ENCODE measurements at regions not wholly inside any gene's neighbourhood (a gene's known extent, or its start where the extent isn't known, plus 50 kb on each side); places are given as distances from the start of the nearest gene placed in this dataset.

DNA sequence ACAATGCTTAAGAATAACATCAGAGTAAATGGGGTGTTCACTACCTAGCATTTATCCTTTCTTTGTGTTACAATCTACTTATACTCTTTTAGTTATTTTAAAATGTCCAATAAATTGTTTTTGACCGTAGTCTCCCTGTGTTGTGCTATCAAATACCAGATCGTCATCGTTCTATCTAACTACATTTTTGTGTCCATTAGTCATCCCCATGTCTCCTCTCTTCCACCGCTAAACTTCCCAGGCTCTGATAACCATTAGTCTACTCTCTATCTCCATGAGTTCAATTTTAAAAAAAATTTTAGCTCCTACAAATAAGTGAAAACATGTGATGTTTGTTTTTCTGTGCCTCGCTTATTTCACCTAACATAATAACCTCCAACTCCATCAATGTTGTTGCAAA, 381.9 kb downstream of the PRDM5 start:
- no peak for DNase-seq (ENCODE audit: low spot score)
- in situ Hi-C loops (cut with MboI; ENCODE audit: low pct_unique_long_range_greater_than_20kb, low sequenced_read_pairs, unreplicated experiment) = no loop called here
- TF ChIP-seq, protein P1, sequence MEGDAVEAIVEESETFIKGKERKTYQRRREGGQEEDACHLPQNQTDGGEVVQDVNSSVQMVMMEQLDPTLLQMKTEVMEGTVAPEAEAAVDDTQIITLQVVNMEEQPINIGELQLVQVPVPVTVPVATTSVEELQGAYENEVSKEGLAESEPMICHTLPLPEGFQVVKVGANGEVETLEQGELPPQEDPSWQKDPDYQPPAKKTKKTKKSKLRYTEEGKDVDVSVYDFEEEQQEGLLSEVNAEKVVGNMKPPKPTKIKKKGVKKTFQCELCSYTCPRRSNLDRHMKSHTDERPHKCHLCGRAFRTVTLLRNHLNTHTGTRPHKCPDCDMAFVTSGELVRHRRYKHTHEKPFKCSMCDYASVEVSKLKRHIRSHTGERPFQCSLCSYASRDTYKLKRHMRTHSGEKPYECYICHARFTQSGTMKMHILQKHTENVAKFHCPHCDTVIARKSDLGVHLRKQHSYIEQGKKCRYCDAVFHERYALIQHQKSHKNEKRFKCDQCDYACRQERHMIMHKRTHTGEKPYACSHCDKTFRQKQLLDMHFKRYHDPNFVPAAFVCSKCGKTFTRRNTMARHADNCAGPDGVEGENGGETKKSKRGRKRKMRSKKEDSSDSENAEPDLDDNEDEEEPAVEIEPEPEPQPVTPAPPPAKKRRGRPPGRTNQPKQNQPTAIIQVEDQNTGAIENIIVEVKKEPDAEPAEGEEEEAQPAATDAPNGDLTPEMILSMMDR (IDR thresholded peaks at IDR 0.05; ENCODE audit: extremely low read depth, insufficient read depth, missing control alignments) = no peak

DNA sequence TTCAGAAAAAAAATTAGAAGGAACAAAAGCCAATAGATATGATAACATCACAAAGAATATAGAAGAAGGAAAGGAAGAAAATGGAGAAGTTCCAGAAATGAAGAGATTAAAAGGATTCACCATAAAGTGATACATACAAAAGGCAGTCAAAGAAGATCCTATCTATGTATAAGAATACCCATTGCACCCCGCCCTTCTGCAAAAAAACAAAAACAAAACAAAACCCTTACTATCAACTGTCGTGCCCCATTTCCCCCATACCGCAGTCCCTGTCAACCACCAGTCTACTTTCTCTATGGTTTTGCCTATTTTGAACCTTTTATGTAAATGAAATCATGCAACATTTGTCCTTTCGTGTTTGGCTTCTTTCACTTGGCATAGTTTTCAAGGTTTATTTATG, 385.6 kb downstream of the PRDM5 start:
- in situ Hi-C loops (cut with MboI; ENCODE audit: low pct_unique_long_range_greater_than_20kb, low sequenced_read_pairs, unreplicated experiment) = no loop called here
- TF ChIP-seq, protein P1 (IDR thresholded peaks at IDR 0.05; ENCODE audit: extremely low read depth, insufficient read depth, missing control alignments) = no peak
- no peak for DNase-seq (ENCODE audit: low spot score)

DNA sequence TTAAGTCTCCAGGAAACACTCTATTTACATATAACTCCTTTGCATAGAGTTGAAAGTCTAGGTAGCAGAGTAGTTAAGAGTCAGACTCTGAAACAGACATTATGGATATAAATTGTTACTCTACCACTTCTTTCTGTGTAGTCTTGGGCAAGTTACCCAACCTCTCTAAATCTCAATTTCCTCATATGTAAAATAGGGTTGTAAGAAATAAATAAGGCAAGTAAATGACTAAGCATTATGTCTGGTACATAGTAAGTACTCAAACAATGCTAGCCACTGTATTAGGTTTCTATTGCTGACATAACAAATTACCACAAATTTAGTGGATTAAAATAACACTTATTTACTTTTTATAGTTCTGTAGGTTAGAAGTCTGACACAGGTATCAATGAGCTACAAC, 394.1 kb downstream of the PRDM5 start:
- in situ Hi-C loops (cut with MboI; ENCODE audit: low pct_unique_long_range_greater_than_20kb, low sequenced_read_pairs, unreplicated experiment) = no loop called here
- no peak for DNase-seq (ENCODE audit: low spot score)
- TF ChIP-seq, protein P1 (IDR thresholded peaks at IDR 0.05; ENCODE audit: extremely low read depth, insufficient read depth, missing control alignments) = no peak

DNA sequence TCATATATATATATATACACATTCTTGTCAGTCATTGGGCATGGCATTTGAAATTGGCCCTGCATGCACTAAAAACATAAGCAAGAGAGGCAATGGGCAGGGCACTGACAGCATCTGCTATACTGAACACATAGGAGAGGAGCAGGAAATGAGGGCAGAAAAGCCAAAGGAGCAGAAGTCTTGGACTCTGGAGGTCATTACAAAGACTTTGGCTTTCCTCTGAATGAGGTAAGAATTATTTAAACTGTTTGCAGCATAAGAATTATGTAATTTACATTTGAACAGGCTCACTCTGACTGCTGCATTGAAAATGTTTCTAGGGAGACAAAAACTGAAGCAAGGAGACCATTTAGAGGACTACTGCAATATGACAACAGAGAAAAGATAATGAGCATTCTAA, 396.5 kb downstream of the PRDM5 start:
- DNase-seq (ENCODE audit: low spot score) = no peak
- in situ Hi-C loops (cut with MboI; ENCODE audit: low pct_unique_long_range_greater_than_20kb, low sequenced_read_pairs, unreplicated experiment) = no loop called here
- TF ChIP-seq, protein P1 (IDR thresholded peaks at IDR 0.05; ENCODE audit: extremely low read depth, insufficient read depth, missing control alignments) = no peak

DNA sequence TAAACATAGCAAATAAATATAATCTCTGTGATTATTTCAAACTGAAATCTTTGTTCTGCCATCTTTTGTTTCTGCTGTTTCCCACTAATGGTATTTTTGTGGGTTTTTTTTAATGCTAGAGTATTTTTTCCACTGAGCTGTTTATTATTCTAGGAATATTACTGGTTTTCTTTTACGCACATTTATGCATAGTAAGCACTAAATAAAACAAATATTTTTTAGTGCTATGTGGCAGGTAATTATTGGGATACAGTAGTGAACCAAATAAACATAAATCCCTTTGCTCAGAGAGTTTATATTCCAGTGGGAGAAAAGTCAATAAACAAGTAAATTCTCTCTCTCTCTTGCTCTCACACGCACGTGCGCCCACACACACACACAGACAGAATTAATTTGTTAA, 397.4 kb downstream of the PRDM5 start:
- DNase-seq (ENCODE audit: low spot score) = no peak
- TF ChIP-seq, protein P1 (IDR thresholded peaks at IDR 0.05; ENCODE audit: extremely low read depth, insufficient read depth, missing control alignments) = no peak
- in situ Hi-C loops (cut with MboI; ENCODE audit: low pct_unique_long_range_greater_than_20kb, low sequenced_read_pairs, unreplicated experiment) = no loop called here

DNA sequence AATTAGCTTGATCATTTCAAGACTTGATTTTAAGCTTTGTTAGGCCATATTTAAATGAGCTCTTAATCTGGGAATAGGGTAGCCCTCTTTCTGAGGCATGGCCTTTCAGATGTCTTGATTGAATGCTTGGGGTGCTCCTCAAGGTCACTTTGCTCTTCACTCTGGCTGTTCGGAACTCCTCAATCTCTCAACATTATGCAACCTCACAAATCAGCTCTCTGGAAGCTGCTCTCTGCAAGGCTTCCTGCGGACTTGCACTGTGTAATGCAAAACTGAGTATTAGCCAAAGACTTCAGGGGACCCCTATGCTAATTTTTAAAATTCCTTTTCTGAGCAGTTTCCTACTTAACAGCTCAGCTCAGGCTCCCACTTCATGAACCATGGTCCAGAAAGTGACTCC, 398.3 kb downstream of the PRDM5 start:
- in situ Hi-C loops (cut with MboI; ENCODE audit: low pct_unique_long_range_greater_than_20kb, low sequenced_read_pairs, unreplicated experiment) = no loop called here

More for the DNA sequence above, 398.3 kb downstream of the PRDM5 start:
- no peak for DNase-seq (ENCODE audit: low spot score)
- TF ChIP-seq, protein P1 (IDR thresholded peaks at IDR 0.05; ENCODE audit: extremely low read depth, insufficient read depth, missing control alignments) = no peak
